K562 (cell line): ENCODE measurements at regions not wholly inside any gene's neighbourhood (a gene's known extent, or its start where the extent isn't known, plus 50 kb on each side); places are given as distances from the start of the nearest gene placed in this dataset.
"Not testable (repeated sequence)": the region's sequence is repeated elsewhere in the genome, so short reads cannot be mapped to it uniquely, and the experiment has no call there.

Experiments used
- ATAC-seq: fragments of 200-7000 bp; cut with Tn5 transposase; 3 replicates; pipeline ENCODE4 v1.9.1; 2020; ENCODE audit warnings: moderate library complexity
- BruUV-seq: library from RNA; stranded (reverse); fragments of 400-500 nt; replicated peaks from 2 replicates; lab custom pipeline; 2021; lab: Mats Ljungman, UMichigan
- CTCF ChIA-PET: fragments of 300-600 bp; formaldehyde crosslinking; extraction: SDS; loops from one replicate; lab custom pipeline; 2021; ENCODE audit warnings: low intra/inter-chr PET ratio; lab: Yijun Ruan, JAX
- POLR2A ChIA-PET: fragments of 300-600, 350-650 bp; sonication (Branson Sonifier 250); formaldehyde crosslinking; extraction: SDS; loops from one replicate; lab custom pipeline; 2021; ENCODE audit warnings: antibody characterized with exemption, inconsistent platforms; lab: Yijun Ruan, JAX
- DNase-seq, 4 experiments: peaks; one replicate each; pipeline versions ENCODE4 v3.0.0 to v3.0.0-alpha.2; 2011 to 2018; ENCODE audit warnings: low spot score in 3 of 4, mixed read lengths in 3 of 4; ENCODE audit errors: extremely low read depth in 1 of 4
- FAIRE-seq: peaks from 2 replicates; lab custom pipeline; 2011; peaks lifted over from hg19 to GRCh38; lab: Jason Lieb, UNC
- H2AFZ ChIP-seq: 2 replicates; pipeline ENCODE4 v1.6.0; 2011; ENCODE audit warnings: low read depth, low read length, control low read depth, inconsistent platforms
- H3K27ac ChIP-seq: fragments of 200-600 bp; 3 replicates; pipeline ENCODE4 v1.8.0; 2011; ENCODE audit warnings: low read depth, mild to moderate bottlenecking, control low read depth, inconsistent platforms, low read length, moderate library complexity, mixed read lengths; ENCODE audit errors: extremely low read depth
- H3K27me3 ChIP-seq, 2 experiments: fragments of 300-600 bp in 1 of 2; 2 replicates in 1 of 2; 3 replicates in 1 of 2; pipeline versions ENCODE4 v1.6.0 to v1.8.0; 2011; ENCODE audit warnings: inconsistent platforms in 2 of 2, low read length in 2 of 2, mild to moderate bottlenecking in 1 of 2, mixed read lengths in 1 of 2, moderate library complexity in 1 of 2; ENCODE audit not compliant: control insufficient read depth in 2 of 2, insufficient read depth in 2 of 2
- H3K36me3 ChIP-seq: fragments of 300-600 bp; 3 replicates; pipeline ENCODE4 v1.8.0; 2011; ENCODE audit warnings: mild to moderate bottlenecking, low read length, inconsistent platforms; ENCODE audit not compliant: control insufficient read depth, insufficient read depth
- H3K4me1 ChIP-seq, 2 experiments: fragments of 200-600 bp in 1 of 2; replicated peaks in 1 of 2; 2 replicates in 1 of 2; 3 replicates in 1 of 2; pipeline versions ENCODE4 v1.5.1 to v1.8.0; 2011; ENCODE audit warnings: inconsistent platforms in 2 of 2, low read length in 2 of 2, mild to moderate bottlenecking in 1 of 2, mixed read lengths in 1 of 2, moderate library complexity in 1 of 2; ENCODE audit not compliant: control insufficient read depth in 2 of 2, insufficient read depth in 2 of 2
- H3K4me2 ChIP-seq: 2 replicates; pipeline ENCODE4 v1.6.1; 2011; ENCODE audit warnings: low read length, control low read depth, inconsistent platforms, mixed read lengths; ENCODE audit not compliant: insufficient read depth
- H3K4me3 ChIP-seq: fragments of 200-600 bp; sonication (generic), shearing (Covaris generic); 2 replicates; pipeline ENCODE4 v1.5.1; 2016; ENCODE audit warnings: control low read depth, inconsistent platforms
- H3K79me2 ChIP-seq: fragments of 200-600 bp; 3 replicates; pipeline ENCODE4 v1.8.0; 2011; ENCODE audit warnings: low read length, inconsistent platforms; ENCODE audit not compliant: control insufficient read depth, insufficient read depth
- H3K9ac ChIP-seq, 2 experiments: 2 replicates each; pipeline versions ENCODE4 v1.6.0 to v1.6.1; 2011; ENCODE audit warnings: low read depth in 2 of 2, low read length in 2 of 2, control low read depth in 1 of 2, inconsistent platforms in 1 of 2, mild to moderate bottlenecking in 1 of 2, mixed read lengths in 1 of 2; ENCODE audit not compliant: insufficient read depth in 1 of 2
- H3K9me1 ChIP-seq: one replicate; pipeline ENCODE4 v1.6.0; 2011; ENCODE audit warnings: inconsistent platforms, mild to moderate bottlenecking, low read length, moderate library complexity; ENCODE audit not compliant: control insufficient read depth, insufficient read depth
- H3K9me3 ChIP-seq: replicated peaks from 2 replicates; pipeline ENCODE4 v1.5.1; 2011; ENCODE audit warnings: low read depth, low read length, inconsistent platforms; ENCODE audit not compliant: control insufficient read depth, insufficient read depth
- H4K20me1 ChIP-seq: replicated peaks from 2 replicates; pipeline ENCODE4 v1.6.1; 2011; ENCODE audit warnings: low read length, inconsistent platforms, mixed read lengths; ENCODE audit not compliant: control insufficient read depth, insufficient read depth
- CBX2 ChIP-seq: fragments of 200-600 bp; sonication (generic); IDR thresholded peaks from one replicate; pipeline ENCODE4 v1.6.1; 2012; ENCODE audit warnings: mild to moderate bottlenecking, low read length, inconsistent platforms; ENCODE audit not compliant: insufficient read depth, poor library complexity, severe bottlenecking
- LARP7 ChIP-seq: fragments of 450-650 bp; IDR thresholded peaks from 2 replicates; pipeline ENCODE4 v1.6.1; 2016
- MCM3 ChIP-seq: fragments of 450-650 bp; IDR thresholded peaks from 2 replicates; pipeline ENCODE4 v1.6.1; 2016
- MEIS2 ChIP-seq: fragments of 450-650 bp; IDR thresholded peaks from 2 replicates; pipeline ENCODE4 v1.6.1; 2014; ENCODE audit warnings: mild to moderate bottlenecking; ENCODE audit not compliant: partially characterized antibody
- MTF1 ChIP-seq: fragments of 250-450 bp; sonication (Bioruptor Pico); IDR thresholded peaks from 2 replicates; pipeline ENCODE4 v1.9.0; 2021; ENCODE audit warnings: moderate library complexity, mild to moderate bottlenecking, inconsistent platforms, borderline replicate concordance
- NR1H2 ChIP-seq: sonication (generic); formaldehyde crosslinking; IDR thresholded peaks from 2 replicates; pipeline ENCODE4 v1.4.0; 2020; ENCODE audit warnings: mild to moderate bottlenecking, missing genetic modification reagents
- ZNF12 ChIP-seq: sonication (generic); formaldehyde crosslinking; IDR thresholded peaks from 2 replicates; pipeline ENCODE4 v1.4.0; 2020; ENCODE audit warnings: mild to moderate bottlenecking, missing genetic modification reagents
- ZNF324 ChIP-seq: fragments of 250-450 bp; sonication (Bioruptor Pico); IDR thresholded peaks from 2 replicates; pipeline ENCODE4 v1.4.0; 2020; ENCODE audit warnings: mild to moderate bottlenecking
- ZNF449 ChIP-seq: fragments of 250-450 bp; sonication (Bioruptor Pico); IDR thresholded peaks from 2 replicates; pipeline ENCODE4 v1.8.0; 2022; ENCODE audit warnings: moderate library complexity, mild to moderate bottlenecking, inconsistent platforms
- WGBS: fragments of 100-300 bp; shearing (Covaris generic); methylation state at CpG from one replicate; pipeline ENCODE4 v1.1.6; 2016; ENCODE audit warnings: low coverage, mixed read lengths; ENCODE audit not compliant: insufficient coverage; ENCODE audit errors: missing lambda C conversion rate; 5-methylcytosine and 5-hydroxymethylcytosine counted together
- in situ Hi-C: fragments of 300-500 bp; cut with MboI; formaldehyde crosslinking; loops from 4 replicates; pipeline ENCODE4 v1.15.0; 2018; ENCODE audit warnings: inconsistent platforms, mixed read lengths
- intact Hi-C: fragments of 100-400 bp; cut with micrococcal nuclease; formaldehyde crosslinking; loops from 2 replicates; pipeline ENCODE4 v1.14.2; 2022

DNA sequence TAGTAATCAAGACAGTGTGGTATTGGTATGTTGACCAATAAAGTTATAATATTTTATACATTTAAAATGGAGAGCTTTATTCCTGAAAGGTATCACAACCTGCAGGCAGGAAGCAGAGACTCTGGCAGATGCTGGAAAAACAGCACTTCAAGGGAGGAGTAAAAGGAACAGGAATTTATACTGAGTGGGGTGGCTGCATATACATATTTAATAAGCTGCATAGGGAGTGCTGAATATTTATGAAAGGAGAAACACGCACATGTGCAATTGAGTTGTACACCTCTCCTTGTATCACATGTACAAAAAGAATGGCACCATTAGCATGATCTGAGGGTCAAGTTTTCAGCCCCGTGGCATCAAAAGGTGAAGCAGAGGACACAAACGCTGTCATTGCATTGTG is 104.9 kb upstream of the PAXBP1 start:
- Histone ChIP-seq H3K9me3 (no peaks in the 10 kb centered on the region), H3K4me1 (no peaks in the 10 kb centered on the region), H2AFZ (no peak overlapping the region), H3K36me3 (no peaks in the 10 kb centered on the region), H3K79me2 (no peaks in the 10 kb centered on the region), H3K9ac (no peak overlapping the region), H3K9me1 (no peaks in the 10 kb centered on the region), H3K27ac (no peak overlapping the region), H4K20me1 (no peaks in the 10 kb centered on the region), H3K4me3 (no peak overlapping the region), H3K4me2 (no peak overlapping the region), H3K27me3 (peaks cover under 1 to 14% of the 10 kb centered on the region in 2 experiments)
- DNase-seq, result no peak
- BruUV-seq, result no TSS peak
- in situ Hi-C loops (no loop called here), intact Hi-C loops (no loop called here)
- 3% methylated on average over 3 of the region's 3 CpGs for WGBS
- no peak for ATAC-seq
- no peak for TF ChIP-seq MEIS2
- TF ChIP-seq CBX2, result no peak
- no peak for TF ChIP-seq ZNF12 (CRISPR knock-in tag)
- TF ChIP-seq ZNF449 (CRISPR knock-in tag), result no peak
- TF ChIP-seq ZNF324, result no peak
- no peak for TF ChIP-seq MCM3
- no peak for TF ChIP-seq MTF1
- no peak for TF ChIP-seq LARP7
- TF ChIP-seq NR1H2 (CRISPR knock-in tag), result no peak
- ChIA-PET CTCF (no interaction called here), POLR2A (no interaction called here)
- no peak for FAIRE-seq

DNA sequence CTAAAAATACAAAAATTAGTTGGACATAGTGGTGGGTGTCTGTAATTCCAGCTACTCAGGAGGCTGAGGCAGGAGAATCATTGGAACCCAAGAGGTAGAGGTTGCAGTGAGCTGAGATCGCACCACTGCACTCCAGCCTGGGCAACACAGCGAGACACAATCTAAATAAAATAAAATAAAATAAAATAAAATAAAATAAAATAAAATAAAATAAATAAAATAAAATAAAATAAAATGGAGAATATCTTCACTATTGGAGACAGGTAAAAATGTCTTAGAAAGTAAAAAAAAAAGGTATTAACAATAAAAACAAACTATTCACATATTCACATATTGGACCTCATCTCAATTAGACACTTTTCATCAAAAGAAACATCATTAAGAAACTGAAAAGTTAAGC is 106.3 kb upstream of the PAXBP1 start:
- CTCF ChIA-PET, intact Hi-C loops, H3K9ac ChIP-seq, H2AFZ ChIP-seq, H3K4me3 ChIP-seq, H3K9me1 ChIP-seq, H3K27ac ChIP-seq, ATAC-seq, DNase-seq, H3K36me3 ChIP-seq, H3K9me3 ChIP-seq, BruUV-seq, H3K4me2 ChIP-seq, FAIRE-seq, H3K79me2 ChIP-seq, in situ Hi-C loops, H3K4me1 ChIP-seq, H4K20me1 ChIP-seq: not testable (repeated sequence)
- WGBS, result 4% methylated on average over 2 of the region's 2 CpGs
- peaks cover 4 to 15% of the 10 kb centered on the region in 2 experiments for H3K27me3 ChIP-seq
- POLR2A ChIA-PET, result interaction anchor here (1.4 kb wide), 1 partner anchor 9 kb away, joined by 5 read pairs; no protein-coding TSS in a partner anchor
